Choroid plexus epithelial cell (primary cell): ENCODE measurements at regions not wholly inside any gene's neighbourhood (a gene's known extent, or its start where the extent isn't known, plus 50 kb on each side); places are given as distances from the start of the nearest gene placed in this dataset.

ENCODE experiments used
- DNase-seq: peaks from one replicate; pipeline ENCODE4 v3.0.0-alpha.2; 2010; ENCODE audit warnings: low read depth
- H3K4me3 ChIP-seq: 2 replicates; pipeline ENCODE4 v1.5.1; 2011; ENCODE audit warnings: low read depth, mild to moderate bottlenecking, control low read depth, low read length, moderate library complexity
- CTCF ChIP-seq: conservative IDR thresholded peaks from 2 replicates; pipeline ENCODE4 v1.5.1; 2011; ENCODE audit warnings: low read depth, mild to moderate bottlenecking, control low read depth, inconsistent platforms, low read length, moderate library complexity

- H3K4me3 ChIP-seq: no peak overlapping the region
- no peak for DNase-seq
- TF ChIP-seq CTCF: no peak
Observed at GRCh38 chr3:65238652-65239051, 550.9 kb upstream of the ADAMTS9 start.

GRCh38 chr3:65234499-65234898 lies 546.7 kb upstream of the ADAMTS9 start:
- no peak overlapping the region for H3K4me3 ChIP-seq
- no peak for DNase-seq
- TF ChIP-seq CTCF: no peak

- no peak for TF ChIP-seq CTCF
- H3K4me3 ChIP-seq: no peak overlapping the region
- peak; percentile 37 for DNase-seq
Observed at GRCh38 chr3:65233561-65233960, 545.8 kb upstream of the ADAMTS9 start.

- DNase-seq: no peak
- TF ChIP-seq CTCF: no peak
- no peak overlapping the region for H3K4me3 ChIP-seq
Observed at GRCh38 chr3:65231544-65231943, 543.7 kb upstream of the ADAMTS9 start.

GRCh38 chr3:65230261-65231139 lies 542.7 kb upstream of the ADAMTS9 start:
- peak; percentile 30 for DNase-seq
- H3K4me3 ChIP-seq: no peak overlapping the region
- no peak for TF ChIP-seq CTCF

- no peak for TF ChIP-seq CTCF
- no peak overlapping the region for H3K4me3 ChIP-seq
- no peak for DNase-seq
Observed at GRCh38 chr3:65226287-65226686, 538.5 kb upstream of the ADAMTS9 start.
